ENCODE measurements at regions not wholly inside any gene's neighbourhood (a gene's known extent, or its start where the extent isn't known, plus 50 kb on each side); places are given as distances from the start of the nearest gene placed in this dataset.

GRCh38 chr2:125837611-125838010 lies 818.3 kb upstream of the GYPC start:
- TF ChIP-seq CTCF (conservative IDR thresholded peaks at IDR 0.05 in 1 of 2, IDR thresholded peaks at IDR 0.05 in 1 of 2; ENCODE audit: low read depth in 1 of 2, low read length in 2 of 2) (no peak), EZH2 (IDR thresholded peaks at IDR 0.05; ENCODE audit: low read length, missing control alignments) (no peak)

All from fibroblast of lung (primary cell).